WTC11 (cell line): ENCODE measurements at regions not wholly inside any gene's neighbourhood (a gene's known extent, or its start where the extent isn't known, plus 50 kb on each side); places are given as distances from the start of the nearest gene placed in this dataset.
"Not testable (repeated sequence)": the region's sequence is repeated elsewhere in the genome, so short reads cannot be mapped to it uniquely, and the experiment has no call there.

Experiments
- ATAC-seq: fragments of 200-7000 bp; cut with Tn5 transposase; 2 replicates; pipeline ENCODE4 v1.10.0; 2021; ENCODE audit warnings: mild to moderate bottlenecking, moderate library complexity
- CTCF ChIA-PET: fragments of 300-600 bp; sonication (Branson Sonifier 250); formaldehyde crosslinking; loops from one replicate; lab custom pipeline; 2021; ENCODE audit warnings: antibody characterized with exemption; lab: Charles Lee
- POLR2A ChIA-PET: fragments of 350-600 bp; sonication (Branson Sonifier 250); formaldehyde crosslinking; loops from one replicate; lab custom pipeline; 2021; ENCODE audit warnings: antibody characterized with exemption; lab: Charles Lee
- DNase-seq: peaks from one replicate; pipeline ENCODE4 v3.0.0; 2021; ENCODE audit warnings: low spot score
- H3K27ac Mint-ChIP-seq: 2 replicates; pipeline ENCODE4 v1.8.0; 2021; ENCODE audit warnings: mixed read lengths
- H3K27me3 Mint-ChIP-seq: 2 replicates; pipeline ENCODE4 v1.8.0; 2021; ENCODE audit warnings: low read depth, mild to moderate bottlenecking, moderate library complexity, mixed read lengths
- H3K36me3 Mint-ChIP-seq: 2 replicates; pipeline ENCODE4 v1.8.0; 2021; ENCODE audit warnings: mixed read lengths
- H3K4me1 Mint-ChIP-seq: 2 replicates; pipeline ENCODE4 v1.8.0; 2022; ENCODE audit warnings: mixed read lengths
- H3K4me3 Mint-ChIP-seq: 2 replicates; pipeline ENCODE4 v1.8.0; 2021; ENCODE audit warnings: mild to moderate bottlenecking, moderate library complexity, mixed read lengths
- H3K9me3 Mint-ChIP-seq: 2 replicates; pipeline ENCODE4 v1.8.0; 2021; ENCODE audit warnings: mixed read lengths
- ETV6 ChIP-seq: sonication (generic); formaldehyde crosslinking; IDR thresholded peaks from 2 replicates; pipeline ENCODE4 v1.8.1; 2022; ENCODE audit warnings: mild to moderate bottlenecking, missing genetic modification reagents
- FOXJ3 ChIP-seq: sonication (generic); formaldehyde crosslinking; IDR thresholded peaks from 2 replicates; pipeline ENCODE4 v1.9.0; 2021; ENCODE audit warnings: missing genetic modification reagents, mild to moderate bottlenecking, borderline replicate concordance
- FOXK1 ChIP-seq: sonication (generic); formaldehyde crosslinking; IDR thresholded peaks from 2 replicates; pipeline ENCODE4 v1.8.0; 2022; ENCODE audit warnings: mild to moderate bottlenecking, moderate library complexity, missing genetic modification reagents
- FOXP1 ChIP-seq: sonication (generic); formaldehyde crosslinking; IDR thresholded peaks from 2 replicates; pipeline ENCODE4 v1.8.0; 2022; ENCODE audit warnings: missing genetic modification reagents, mild to moderate bottlenecking, moderate library complexity, borderline replicate concordance
- MXD4 ChIP-seq: fragments of 250-450 bp; sonication (Bioruptor Pico); IDR thresholded peaks from 2 replicates; pipeline ENCODE4 v1.8.0; 2021; ENCODE audit warnings: mild to moderate bottlenecking, moderate library complexity, borderline replicate concordance
- MYBL2 ChIP-seq: sonication (generic); formaldehyde crosslinking; IDR thresholded peaks from 2 replicates; pipeline ENCODE4 v1.8.1; 2023; ENCODE audit warnings: mild to moderate bottlenecking, moderate library complexity, missing genetic modification reagents
- NR3C1 ChIP-seq: sonication (generic); formaldehyde crosslinking; conservative IDR thresholded peaks from 2 replicates; pipeline ENCODE4 v1.8.1; 2023; ENCODE audit warnings: low read depth, mild to moderate bottlenecking, missing genetic modification reagents
- PREB ChIP-seq: sonication (generic); formaldehyde crosslinking; IDR thresholded peaks from 2 replicates; pipeline ENCODE4 v1.8.1; 2022; ENCODE audit warnings: mild to moderate bottlenecking, missing genetic modification reagents, moderate library complexity, borderline replicate concordance
- ZBTB43 ChIP-seq: sonication (generic); formaldehyde crosslinking; IDR thresholded peaks from 2 replicates; pipeline ENCODE4 v1.8.1; 2023; ENCODE audit warnings: mild to moderate bottlenecking, missing genetic modification reagents
- ZNF396 ChIP-seq: fragments of 250-450 bp; sonication (Bioruptor Pico); IDR thresholded peaks from 2 replicates; pipeline ENCODE4 v1.8.0; 2021; ENCODE audit warnings: mild to moderate bottlenecking, moderate library complexity, borderline replicate concordance
- TF ChIP-seq, protein P1 (sequence below): sonication (generic); formaldehyde crosslinking; IDR thresholded peaks from 2 replicates; pipeline ENCODE4 v1.8.1; 2022; ENCODE audit warnings: low read depth, mild to moderate bottlenecking, moderate library complexity, missing genetic modification reagents, borderline replicate concordance
- TF ChIP-seq, protein P2 (sequence below): sonication (generic); formaldehyde crosslinking; IDR thresholded peaks from 2 replicates; pipeline ENCODE4 v1.8.0; 2022; ENCODE audit warnings: mild to moderate bottlenecking, missing genetic modification reagents
- TF ChIP-seq, protein P3 (sequence below): sonication (generic); formaldehyde crosslinking; IDR thresholded peaks from 2 replicates; pipeline ENCODE4 v1.8.0; 2023; ENCODE audit warnings: mild to moderate bottlenecking, missing genetic modification reagents
- TF ChIP-seq, protein P4 (sequence below): fragments of 200-600 bp; IDR thresholded peaks from 2 replicates; pipeline ENCODE4 v1.8.0; 2022; ENCODE audit warnings: antibody characterized with exemption
- TF ChIP-seq, protein P5 (sequence below): fragments of 250-450 bp; sonication (Bioruptor Pico); IDR thresholded peaks from 2 replicates; pipeline ENCODE4 v1.9.0; 2021; ENCODE audit warnings: mild to moderate bottlenecking
- TF ChIP-seq, protein P6 (sequence below): sonication (generic); formaldehyde crosslinking; IDR thresholded peaks from 2 replicates; pipeline ENCODE4 v1.8.1; 2022; ENCODE audit warnings: missing genetic modification reagents, borderline replicate concordance

DNA sequence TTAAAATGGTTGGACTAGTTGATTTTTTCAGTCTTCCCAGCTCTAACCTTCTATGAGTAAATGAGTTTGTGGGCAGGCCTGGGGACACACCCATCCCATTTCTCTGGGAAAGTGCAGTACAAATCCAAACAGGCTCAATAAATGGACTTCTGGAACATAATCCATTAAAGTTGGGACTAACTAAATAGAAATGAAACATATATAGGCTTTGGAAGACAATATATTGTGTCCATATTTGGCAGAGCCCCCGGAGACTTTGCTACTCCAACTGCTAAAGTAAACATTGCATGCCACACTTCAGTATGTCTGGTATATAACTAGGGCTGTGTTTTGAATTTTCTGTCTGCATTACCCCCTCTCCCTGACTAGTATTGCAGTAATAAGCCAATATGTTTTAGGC lies 191.4 kb upstream of the DAB2 start:
- no peak overlapping the region for H3K27ac Mint-ChIP-seq
- TF ChIP-seq, protein P1, sequence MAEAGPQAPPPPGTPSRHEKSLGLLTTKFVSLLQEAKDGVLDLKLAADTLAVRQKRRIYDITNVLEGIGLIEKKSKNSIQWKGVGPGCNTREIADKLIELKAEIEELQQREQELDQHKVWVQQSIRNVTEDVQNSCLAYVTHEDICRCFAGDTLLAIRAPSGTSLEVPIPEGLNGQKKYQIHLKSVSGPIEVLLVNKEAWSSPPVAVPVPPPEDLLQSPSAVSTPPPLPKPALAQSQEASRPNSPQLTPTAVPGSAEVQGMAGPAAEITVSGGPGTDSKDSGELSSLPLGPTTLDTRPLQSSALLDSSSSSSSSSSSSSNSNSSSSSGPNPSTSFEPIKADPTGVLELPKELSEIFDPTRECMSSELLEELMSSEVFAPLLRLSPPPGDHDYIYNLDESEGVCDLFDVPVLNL (CRISPR knock-in tag), result no peak
- TF ChIP-seq, protein P2, sequence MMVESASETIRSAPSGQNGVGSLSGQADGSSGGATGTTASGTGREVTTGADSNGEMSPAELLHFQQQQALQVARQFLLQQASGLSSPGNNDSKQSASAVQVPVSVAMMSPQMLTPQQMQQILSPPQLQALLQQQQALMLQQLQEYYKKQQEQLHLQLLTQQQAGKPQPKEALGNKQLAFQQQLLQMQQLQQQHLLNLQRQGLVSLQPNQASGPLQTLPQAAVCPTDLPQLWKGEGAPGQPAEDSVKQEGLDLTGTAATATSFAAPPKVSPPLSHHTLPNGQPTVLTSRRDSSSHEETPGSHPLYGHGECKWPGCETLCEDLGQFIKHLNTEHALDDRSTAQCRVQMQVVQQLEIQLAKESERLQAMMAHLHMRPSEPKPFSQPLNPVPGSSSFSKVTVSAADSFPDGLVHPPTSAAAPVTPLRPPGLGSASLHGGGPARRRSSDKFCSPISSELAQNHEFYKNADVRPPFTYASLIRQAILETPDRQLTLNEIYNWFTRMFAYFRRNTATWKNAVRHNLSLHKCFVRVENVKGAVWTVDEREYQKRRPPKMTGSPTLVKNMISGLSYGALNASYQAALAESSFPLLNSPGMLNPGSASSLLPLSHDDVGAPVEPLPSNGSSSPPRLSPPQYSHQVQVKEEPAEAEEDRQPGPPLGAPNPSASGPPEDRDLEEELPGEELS, result no peak
- TF ChIP-seq, protein P3, sequence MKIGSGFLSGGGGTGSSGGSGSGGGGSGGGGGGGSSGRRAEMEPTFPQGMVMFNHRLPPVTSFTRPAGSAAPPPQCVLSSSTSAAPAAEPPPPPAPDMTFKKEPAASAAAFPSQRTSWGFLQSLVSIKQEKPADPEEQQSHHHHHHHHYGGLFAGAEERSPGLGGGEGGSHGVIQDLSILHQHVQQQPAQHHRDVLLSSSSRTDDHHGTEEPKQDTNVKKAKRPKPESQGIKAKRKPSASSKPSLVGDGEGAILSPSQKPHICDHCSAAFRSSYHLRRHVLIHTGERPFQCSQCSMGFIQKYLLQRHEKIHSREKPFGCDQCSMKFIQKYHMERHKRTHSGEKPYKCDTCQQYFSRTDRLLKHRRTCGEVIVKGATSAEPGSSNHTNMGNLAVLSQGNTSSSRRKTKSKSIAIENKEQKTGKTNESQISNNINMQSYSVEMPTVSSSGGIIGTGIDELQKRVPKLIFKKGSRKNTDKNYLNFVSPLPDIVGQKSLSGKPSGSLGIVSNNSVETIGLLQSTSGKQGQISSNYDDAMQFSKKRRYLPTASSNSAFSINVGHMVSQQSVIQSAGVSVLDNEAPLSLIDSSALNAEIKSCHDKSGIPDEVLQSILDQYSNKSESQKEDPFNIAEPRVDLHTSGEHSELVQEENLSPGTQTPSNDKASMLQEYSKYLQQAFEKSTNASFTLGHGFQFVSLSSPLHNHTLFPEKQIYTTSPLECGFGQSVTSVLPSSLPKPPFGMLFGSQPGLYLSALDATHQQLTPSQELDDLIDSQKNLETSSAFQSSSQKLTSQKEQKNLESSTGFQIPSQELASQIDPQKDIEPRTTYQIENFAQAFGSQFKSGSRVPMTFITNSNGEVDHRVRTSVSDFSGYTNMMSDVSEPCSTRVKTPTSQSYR, result no peak
- TF ChIP-seq FOXK1 (CRISPR knock-in tag), result no peak
- TF ChIP-seq, all 79 proteins: peak for 0
- Mint-ChIP-seq H3K36me3 (no peaks in the 10 kb centered on the region), H3K27me3 (no peaks in the 10 kb centered on the region), H3K9me3 (peaks cover 8% of the 10 kb centered on the region; the same call in 1 of the 2 replicates), H3K4me3 (no peak overlapping the region), H3K4me1 (no peaks in the 10 kb centered on the region)
- ATAC-seq (no peak), DNase-seq (no peak)
- POLR2A ChIA-PET, result no interaction called here
- CTCF ChIA-PET, result no interaction called here

GRCh38 chr5:39611076-39611475 lies 186.3 kb upstream of the DAB2 start:
- H3K4me3 Mint-ChIP-seq, H3K4me1 Mint-ChIP-seq, ATAC-seq, POLR2A ChIA-PET, H3K9me3 Mint-ChIP-seq, CTCF ChIA-PET, H3K36me3 Mint-ChIP-seq, H3K27ac Mint-ChIP-seq, H3K27me3 Mint-ChIP-seq: not testable (repeated sequence)
- DNase-seq, result peak; percentile 14

DNA sequence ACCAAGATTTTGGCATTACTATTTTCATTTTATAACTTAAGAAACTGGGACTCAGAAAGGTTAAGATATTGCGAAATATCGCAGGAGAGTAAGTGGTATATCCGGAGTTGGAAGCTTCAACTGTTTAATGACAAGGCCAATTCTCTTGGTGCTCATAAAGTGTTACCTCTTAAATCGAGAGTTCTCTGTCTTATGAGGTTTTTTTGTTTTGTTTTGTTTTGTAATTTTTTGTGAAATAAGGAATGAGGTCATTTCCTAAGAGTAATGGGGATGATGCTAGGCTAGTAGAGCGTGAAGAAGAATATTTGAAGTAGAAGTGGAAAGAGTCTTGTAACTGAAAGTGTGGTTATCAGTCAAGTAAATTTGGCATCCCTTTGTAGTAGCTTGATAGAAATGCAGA lies 183.2 kb upstream of the DAB2 start:
- no peak for DNase-seq

GRCh38 chr5:39606591-39606990 lies 181.8 kb upstream of the DAB2 start:
- CTCF ChIA-PET, result no interaction called here
- DNase-seq, result no peak
- H3K36me3 Mint-ChIP-seq, result no peaks in the 10 kb centered on the region
- no peaks in the 10 kb centered on the region for H3K27me3 Mint-ChIP-seq
- H3K27ac Mint-ChIP-seq, result no peak overlapping the region
- peaks cover 5% of the 10 kb centered on the region for H3K9me3 Mint-ChIP-seq
- H3K4me1 Mint-ChIP-seq, result no peaks in the 10 kb centered on the region
- no peak for ATAC-seq
- POLR2A ChIA-PET, result no interaction called here
- no peak overlapping the region for H3K4me3 Mint-ChIP-seq
- TF ChIP-seq PREB (CRISPR knock-in tag) (no peak), FOXJ3 (CRISPR knock-in tag) (no peak), ZBTB43 (no peak), MXD4 (CRISPR knock-in tag) (no peak), ETV6 (CRISPR knock-in tag) (no peak), ZNF396 (CRISPR knock-in tag) (no peak), MYBL2 (CRISPR knock-in tag) (no peak)
- TF ChIP-seq, protein P4, sequence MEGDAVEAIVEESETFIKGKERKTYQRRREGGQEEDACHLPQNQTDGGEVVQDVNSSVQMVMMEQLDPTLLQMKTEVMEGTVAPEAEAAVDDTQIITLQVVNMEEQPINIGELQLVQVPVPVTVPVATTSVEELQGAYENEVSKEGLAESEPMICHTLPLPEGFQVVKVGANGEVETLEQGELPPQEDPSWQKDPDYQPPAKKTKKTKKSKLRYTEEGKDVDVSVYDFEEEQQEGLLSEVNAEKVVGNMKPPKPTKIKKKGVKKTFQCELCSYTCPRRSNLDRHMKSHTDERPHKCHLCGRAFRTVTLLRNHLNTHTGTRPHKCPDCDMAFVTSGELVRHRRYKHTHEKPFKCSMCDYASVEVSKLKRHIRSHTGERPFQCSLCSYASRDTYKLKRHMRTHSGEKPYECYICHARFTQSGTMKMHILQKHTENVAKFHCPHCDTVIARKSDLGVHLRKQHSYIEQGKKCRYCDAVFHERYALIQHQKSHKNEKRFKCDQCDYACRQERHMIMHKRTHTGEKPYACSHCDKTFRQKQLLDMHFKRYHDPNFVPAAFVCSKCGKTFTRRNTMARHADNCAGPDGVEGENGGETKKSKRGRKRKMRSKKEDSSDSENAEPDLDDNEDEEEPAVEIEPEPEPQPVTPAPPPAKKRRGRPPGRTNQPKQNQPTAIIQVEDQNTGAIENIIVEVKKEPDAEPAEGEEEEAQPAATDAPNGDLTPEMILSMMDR, result no peak
- TF ChIP-seq, protein P5, sequence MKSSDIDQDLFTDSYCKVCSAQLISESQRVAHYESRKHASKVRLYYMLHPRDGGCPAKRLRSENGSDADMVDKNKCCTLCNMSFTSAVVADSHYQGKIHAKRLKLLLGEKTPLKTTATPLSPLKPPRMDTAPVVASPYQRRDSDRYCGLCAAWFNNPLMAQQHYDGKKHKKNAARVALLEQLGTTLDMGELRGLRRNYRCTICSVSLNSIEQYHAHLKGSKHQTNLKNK (CRISPR knock-in tag), result no peak

More for the DNA sequence above, 183.2 kb upstream of the DAB2 start:
- no peak overlapping the region for H3K27ac Mint-ChIP-seq
- no peak for TF ChIP-seq NR3C1 (CRISPR knock-in tag)
- TF ChIP-seq, protein P6, sequence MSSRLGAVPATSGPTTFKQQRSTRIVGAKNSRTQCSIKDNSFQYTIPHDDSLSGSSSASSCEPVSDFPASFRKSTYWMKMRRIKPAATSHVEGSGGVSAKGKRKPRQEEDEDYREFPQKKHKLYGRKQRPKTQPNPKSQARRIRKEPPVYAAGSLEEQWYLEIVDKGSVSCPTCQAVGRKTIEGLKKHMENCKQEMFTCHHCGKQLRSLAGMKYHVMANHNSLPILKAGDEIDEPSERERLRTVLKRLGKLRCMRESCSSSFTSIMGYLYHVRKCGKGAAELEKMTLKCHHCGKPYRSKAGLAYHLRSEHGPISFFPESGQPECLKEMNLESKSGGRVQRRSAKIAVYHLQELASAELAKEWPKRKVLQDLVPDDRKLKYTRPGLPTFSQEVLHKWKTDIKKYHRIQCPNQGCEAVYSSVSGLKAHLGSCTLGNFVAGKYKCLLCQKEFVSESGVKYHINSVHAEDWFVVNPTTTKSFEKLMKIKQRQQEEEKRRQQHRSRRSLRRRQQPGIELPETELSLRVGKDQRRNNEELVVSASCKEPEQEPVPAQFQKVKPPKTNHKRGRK (CRISPR knock-in tag), result no peak
- no peak for TF ChIP-seq FOXP1 (CRISPR knock-in tag)
- TF ChIP-seq ZNF396 (CRISPR knock-in tag), result no peak
- H3K9me3 Mint-ChIP-seq, result peaks cover 9% of the 10 kb centered on the region
- ChIA-PET CTCF (no interaction called here), POLR2A (no interaction called here)
- ATAC-seq, result no peak
- H3K36me3 Mint-ChIP-seq, result no peaks in the 10 kb centered on the region
- H3K4me1 Mint-ChIP-seq, result no peaks in the 10 kb centered on the region
- no peak overlapping the region for H3K4me3 Mint-ChIP-seq
- H3K27me3 Mint-ChIP-seq, result no peaks in the 10 kb centered on the region
